OCI-LY3 (cell line): ENCODE measurements at regions not wholly inside any gene's neighbourhood (a gene's known extent, or its start where the extent isn't known, plus 50 kb on each side); places are given as distances from the start of the nearest gene placed in this dataset.

Source experiments
- H2AFZ ChIP-seq: fragments of 200-600, 300-600 bp; shearing (Covaris generic); 2 replicates; pipeline ENCODE4 v1.6.0; 2014; ENCODE audit warnings: antibody characterized with exemption, low read depth, low read length
- H3K27ac ChIP-seq: fragments of 200-600, 300-600 bp; sonication (generic); 2 replicates; pipeline ENCODE4 v1.5.1; 2014; ENCODE audit warnings: mild to moderate bottlenecking, low read length, moderate library complexity, mixed read lengths
- H3K27me3 ChIP-seq: fragments of 200-600, 300-600 bp; sonication (generic); 2 replicates; pipeline ENCODE4 v1.6.1; 2014; ENCODE audit warnings: low read depth, low read length, mixed read lengths
- H3K36me3 ChIP-seq: fragments of 200-600, 300-600 bp; sonication (generic); replicated peaks from 2 replicates; pipeline ENCODE3; 2014; ENCODE audit warnings: low read depth, low read length, mixed read lengths
- H3K4me1 ChIP-seq: fragments of 300-600, 200-600 bp; sonication (generic); 2 replicates; pipeline ENCODE4 v1.6.1; 2014; ENCODE audit warnings: low read length, mixed read lengths
- H3K4me2 ChIP-seq: fragments of 200-600, 300-600 bp; sonication (generic); 2 replicates; pipeline ENCODE4 v1.6.1; 2014; ENCODE audit warnings: low read length, mixed read lengths
- H3K4me3 ChIP-seq: fragments of 300-600, 200-600 bp; sonication (generic); 2 replicates; pipeline ENCODE4 v1.5.1; 2014; ENCODE audit warnings: antibody characterized with exemption, mild to moderate bottlenecking, low read length, moderate library complexity
- H3K79me2 ChIP-seq: fragments of 300-600, 200-600 bp; shearing (Covaris generic); 2 replicates; pipeline ENCODE4 v1.6.1; 2014; ENCODE audit warnings: mild to moderate bottlenecking, low read length, mixed read lengths
- H3K9ac ChIP-seq: fragments of 300-600, 200-600 bp; shearing (Covaris generic); 2 replicates; pipeline ENCODE4 v1.6.0; 2014; ENCODE audit warnings: mild to moderate bottlenecking, low read length, moderate library complexity
- H3K9me3 ChIP-seq: fragments of 200-600, 300-600 bp; shearing (Covaris generic); 2 replicates; pipeline ENCODE4 v1.6.1; 2014; ENCODE audit warnings: low read length, mixed read lengths; ENCODE audit not compliant: insufficient read depth
- H4K20me1 ChIP-seq: fragments of 200-600, 300-600 bp; sonication (generic); 2 replicates; pipeline ENCODE4 v1.6.1; 2016; ENCODE audit warnings: low read length, mixed read lengths; ENCODE audit not compliant: insufficient read depth
- EZH2phosphoT487 ChIP-seq: fragments of 200-600 bp; shearing (Covaris generic); IDR thresholded peaks from 2 replicates; pipeline ENCODE4 v1.6.1; 2018; ENCODE audit warnings: antibody characterized with exemption, mixed run types, low read depth
- TF ChIP-seq, protein P1 (sequence below): fragments of 200-600, 300-600 bp; sonication (generic); IDR thresholded peaks from 2 replicates; pipeline ENCODE4 v1.5.1; 2014; ENCODE audit warnings: antibody characterized with exemption, low read length, low read depth

DNA sequence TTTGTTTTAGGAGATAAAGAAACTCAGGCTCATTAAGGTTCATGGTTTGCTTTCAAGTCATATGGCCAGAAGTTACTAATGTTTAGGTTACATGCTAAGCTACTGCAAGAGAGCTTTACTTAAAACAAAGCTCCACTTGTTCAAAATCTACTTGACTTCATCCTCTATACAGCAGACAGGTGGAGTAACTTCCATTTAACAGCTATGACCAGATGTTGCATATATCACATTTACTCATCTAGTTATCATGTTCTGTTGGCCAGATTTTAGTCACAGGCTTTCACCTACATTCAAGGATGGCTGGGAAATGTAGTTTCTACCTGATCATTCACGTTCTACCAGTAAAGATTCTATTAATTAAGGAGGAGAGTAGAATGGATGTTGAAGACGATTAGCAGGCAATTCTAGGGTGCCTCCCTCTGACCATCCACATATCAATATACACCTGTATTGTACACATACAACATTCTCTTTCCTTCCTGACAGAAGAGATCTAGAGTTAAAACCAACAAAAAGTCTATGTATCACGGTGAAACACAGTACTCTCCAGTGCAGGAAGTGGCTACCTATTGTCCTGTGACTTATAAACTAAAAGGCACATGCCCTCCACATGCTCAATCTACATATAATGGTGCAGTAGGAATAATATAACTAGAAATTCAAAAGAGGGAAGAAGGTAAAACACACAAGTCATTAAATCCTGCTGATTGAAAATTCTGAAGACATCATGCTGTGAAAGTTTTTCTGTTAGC, 488.0 kb downstream of the MDFIC start:
- peaks cover 5% of the 10 kb centered on the region for H3K36me3 ChIP-seq
- H3K79me2 ChIP-seq, result no peaks in the 10 kb centered on the region
- peaks cover 13% of the 10 kb centered on the region for H3K4me1 ChIP-seq
- TF ChIP-seq EZH2phosphoT487, result no peak
- TF ChIP-seq, protein P1, sequence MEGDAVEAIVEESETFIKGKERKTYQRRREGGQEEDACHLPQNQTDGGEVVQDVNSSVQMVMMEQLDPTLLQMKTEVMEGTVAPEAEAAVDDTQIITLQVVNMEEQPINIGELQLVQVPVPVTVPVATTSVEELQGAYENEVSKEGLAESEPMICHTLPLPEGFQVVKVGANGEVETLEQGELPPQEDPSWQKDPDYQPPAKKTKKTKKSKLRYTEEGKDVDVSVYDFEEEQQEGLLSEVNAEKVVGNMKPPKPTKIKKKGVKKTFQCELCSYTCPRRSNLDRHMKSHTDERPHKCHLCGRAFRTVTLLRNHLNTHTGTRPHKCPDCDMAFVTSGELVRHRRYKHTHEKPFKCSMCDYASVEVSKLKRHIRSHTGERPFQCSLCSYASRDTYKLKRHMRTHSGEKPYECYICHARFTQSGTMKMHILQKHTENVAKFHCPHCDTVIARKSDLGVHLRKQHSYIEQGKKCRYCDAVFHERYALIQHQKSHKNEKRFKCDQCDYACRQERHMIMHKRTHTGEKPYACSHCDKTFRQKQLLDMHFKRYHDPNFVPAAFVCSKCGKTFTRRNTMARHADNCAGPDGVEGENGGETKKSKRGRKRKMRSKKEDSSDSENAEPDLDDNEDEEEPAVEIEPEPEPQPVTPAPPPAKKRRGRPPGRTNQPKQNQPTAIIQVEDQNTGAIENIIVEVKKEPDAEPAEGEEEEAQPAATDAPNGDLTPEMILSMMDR, result no peak
- no peak overlapping the region for H3K9ac ChIP-seq
- H3K4me3 ChIP-seq, result no peak overlapping the region
- no peaks in the 10 kb centered on the region for H3K27me3 ChIP-seq
- H3K4me2 ChIP-seq, result no peak overlapping the region
- no peaks in the 10 kb centered on the region for H4K20me1 ChIP-seq
- H3K9me3 ChIP-seq, result no peaks in the 10 kb centered on the region
- H2AFZ ChIP-seq, result no peak overlapping the region
- H3K27ac ChIP-seq, result no peak overlapping the region

DNA sequence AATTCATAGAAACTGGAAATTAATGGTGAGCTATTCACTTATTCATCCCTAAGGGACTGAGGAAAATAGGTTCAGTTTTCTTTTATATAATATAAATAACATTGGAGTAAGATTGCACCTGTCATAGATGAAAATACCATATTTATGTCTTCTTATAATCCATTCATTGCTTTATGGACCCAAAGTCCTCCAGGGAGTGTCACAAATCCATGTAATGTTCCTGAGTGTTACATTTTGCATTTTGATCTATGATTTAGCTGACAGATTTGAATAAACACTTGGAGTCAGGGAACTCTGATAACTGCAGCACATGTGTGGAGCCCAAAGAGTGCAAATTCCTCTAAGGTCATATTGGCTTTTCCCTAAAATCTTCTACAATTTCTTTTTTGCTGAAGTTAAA, 484.3 kb downstream of the MDFIC start:
- no peak overlapping the region for H3K27ac ChIP-seq
- TF ChIP-seq EZH2phosphoT487, result no peak
- TF ChIP-seq, protein P1, result no peak
- no peak overlapping the region for H3K4me2 ChIP-seq
- no peaks in the 10 kb centered on the region for H3K79me2 ChIP-seq
- H3K4me3 ChIP-seq, result no peak overlapping the region
- H3K9me3 ChIP-seq, result no peaks in the 10 kb centered on the region
- peaks cover 8% of the 10 kb centered on the region for H3K4me1 ChIP-seq
- H3K9ac ChIP-seq, result no peak overlapping the region
- peaks cover under 1% of the 10 kb centered on the region for H3K36me3 ChIP-seq
- H4K20me1 ChIP-seq, result no peaks in the 10 kb centered on the region
- no peaks in the 10 kb centered on the region for H3K27me3 ChIP-seq
- no peak overlapping the region for H2AFZ ChIP-seq

DNA sequence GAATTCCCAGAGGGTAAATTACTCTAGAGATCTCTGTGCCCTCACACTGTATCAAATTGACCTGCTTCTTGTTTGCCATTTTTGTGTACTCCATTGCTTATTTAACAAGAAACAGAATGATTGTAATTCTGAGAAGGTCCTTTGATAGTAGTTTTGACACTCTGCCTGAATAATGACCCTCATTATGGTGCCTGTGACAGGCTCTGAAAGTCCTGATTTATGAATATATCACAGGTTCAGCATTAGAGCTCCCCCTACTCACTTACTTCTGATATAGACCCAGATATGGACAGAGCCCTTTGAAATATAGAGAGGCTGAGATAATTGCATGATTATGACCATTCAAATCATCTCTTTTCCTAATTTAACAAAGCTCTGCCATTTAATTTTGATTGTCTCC, 465.2 kb downstream of the MDFIC start:
- no peak overlapping the region for H3K27ac ChIP-seq
- H4K20me1 ChIP-seq, result no peaks in the 10 kb centered on the region
- H3K4me2 ChIP-seq, result no peak overlapping the region
- no peak overlapping the region for H3K4me3 ChIP-seq
- H3K4me1 ChIP-seq, result no peaks in the 10 kb centered on the region
- H3K9ac ChIP-seq, result no peak overlapping the region
- H2AFZ ChIP-seq, result no peak overlapping the region
- no peaks in the 10 kb centered on the region for H3K9me3 ChIP-seq
- no peaks in the 10 kb centered on the region for H3K79me2 ChIP-seq
- TF ChIP-seq EZH2phosphoT487, result no peak
- TF ChIP-seq, protein P1, result peak; percentile 16; the same call in 1 of the 2 replicates
- H3K27me3 ChIP-seq, result no peaks in the 10 kb centered on the region
- no peaks in the 10 kb centered on the region for H3K36me3 ChIP-seq

DNA sequence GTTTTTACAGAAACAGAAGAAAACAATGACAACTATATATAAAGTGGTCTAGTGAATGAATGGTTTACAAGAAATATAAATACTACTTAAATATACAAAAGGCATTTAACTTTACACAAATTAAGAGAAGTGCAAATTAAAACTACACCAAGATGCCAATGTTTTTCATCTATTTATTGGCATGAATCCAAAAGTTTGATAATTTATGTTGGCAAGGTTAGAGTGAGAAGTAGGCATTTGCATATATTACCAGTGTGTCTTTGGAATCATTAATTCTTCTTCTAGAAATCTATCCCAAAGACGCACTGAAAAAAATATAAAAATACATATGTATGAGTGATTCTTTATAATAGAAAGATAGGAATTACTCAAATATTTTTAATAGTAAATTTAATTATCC, 457.4 kb downstream of the MDFIC start:
- TF ChIP-seq, protein P1, result no peak
- no peak for TF ChIP-seq EZH2phosphoT487
- Histone ChIP-seq H3K9me3 (no peaks in the 10 kb centered on the region), H2AFZ (no peak overlapping the region), H3K36me3 (no peaks in the 10 kb centered on the region), H3K4me2 (no peak overlapping the region), H3K4me1 (no peaks in the 10 kb centered on the region), H3K79me2 (no peaks in the 10 kb centered on the region), H3K27me3 (no peaks in the 10 kb centered on the region), H3K9ac (no peak overlapping the region), H4K20me1 (no peaks in the 10 kb centered on the region), H3K27ac (no peak overlapping the region), H3K4me3 (no peak overlapping the region)
